HCT116 (cell line): ENCODE measurements at regions not wholly inside any gene's neighbourhood (a gene's known extent, or its start where the extent isn't known, plus 50 kb on each side); places are given as distances from the start of the nearest gene placed in this dataset.
"Not testable (repeated sequence)": the region's sequence is repeated elsewhere in the genome, so short reads cannot be mapped to it uniquely, and the experiment has no call there.

Experiments
- ATAC-seq: fragments of 200-7000 bp; cut with Tn5 transposase; 2 replicates; pipeline ENCODE4 v1.9.1; 2020; ENCODE audit warnings: mild to moderate bottlenecking, moderate library complexity
- BruUV-seq: library from RNA; stranded (reverse); fragments of 400-500 nt; replicated peaks from 2 replicates; lab custom pipeline; 2021; lab: Mats Ljungman, UMichigan
- CTCF ChIA-PET: fragments of 300-600 bp; sonication (Branson Sonifier 250); formaldehyde crosslinking; loops from one replicate; lab custom pipeline; 2021; ENCODE audit warnings: antibody characterized with exemption; lab: Charles Lee
- POLR2A ChIA-PET: fragments of 300-600, 350-600 bp; sonication (Branson Sonifier 250); formaldehyde crosslinking; loops from one replicate; lab custom pipeline; 2021; ENCODE audit warnings: antibody characterized with exemption; lab: Charles Lee
- RAD21 ChIA-PET, 2 experiments: fragments of 300-600 bp; sonication (Branson Sonifier 250); formaldehyde crosslinking; loops; one replicate each; lab custom pipeline; 2023; ENCODE audit warnings: low total read pairs in 2 of 2; ENCODE audit not compliant: uncharacterized antibody in 2 of 2, unreplicated experiment in 2 of 2, low non-redundant PET in 1 of 2; lab: Charles Lee
- DNase-seq: peaks from one replicate; pipeline ENCODE4 v3.0.0-alpha.2; 2010; ENCODE audit warnings: low read depth, low spot score
- H2AFZ ChIP-seq: fragments of 200-600 bp; shearing (Covaris generic), sonication (generic); 2 replicates; pipeline ENCODE4 v1.6.1; 2017; ENCODE audit warnings: low read depth, mixed run types, mixed read lengths, antibody characterized with exemption, low read length; ENCODE audit not compliant: poor library complexity, severe bottlenecking
- H3K27ac ChIP-seq: 2 replicates; pipeline ENCODE4 v1.5.1; 2012; ENCODE audit warnings: low read depth, low read length
- H3K27me3 ChIP-seq: fragments of 200-600 bp; sonication (generic); 2 replicates; pipeline ENCODE4 v1.6.1; 2016; ENCODE audit warnings: mixed run types, low read length, mixed read lengths; ENCODE audit not compliant: insufficient read depth
- H3K36me3 ChIP-seq, 2 experiments: fragments of 200-500 bp in 1 of 2; fragments of 200-600 bp in 1 of 2; sonication (Bioruptor generic) in 1 of 2; sonication (generic) in 1 of 2; 2 replicates each; pipeline versions ENCODE4 v1.5.1 to v1.6.1; 2014 to 2016; ENCODE audit warnings: low read length in 2 of 2, inconsistent platforms in 1 of 2, mixed read lengths in 1 of 2, mixed run types in 1 of 2; ENCODE audit not compliant: insufficient read depth in 2 of 2, control insufficient read depth in 1 of 2
- H3K4me1 ChIP-seq, 2 experiments: fragments of 200-600 bp in 1 of 2; sonication (generic) in 1 of 2; 2 replicates each; pipeline versions ENCODE4 v1.5.1 to v1.6.1; 2012 to 2017; ENCODE audit warnings: low read length in 2 of 2, inconsistent platforms in 1 of 2, mild to moderate bottlenecking in 1 of 2, mixed read lengths in 1 of 2, mixed run types in 1 of 2, moderate library complexity in 1 of 2; ENCODE audit not compliant: insufficient read depth in 2 of 2, control insufficient read depth in 1 of 2
- H3K4me2 ChIP-seq: fragments of 200-600 bp; sonication (generic); 2 replicates; pipeline ENCODE4 v1.6.1; 2017; ENCODE audit warnings: mixed run types, low read length, mixed read lengths
- H3K4me3 ChIP-seq, 2 experiments: fragments of 200-600 bp in 1 of 2; sonication (generic) in 1 of 2; replicated peaks in 1 of 2; 2 replicates each; pipeline ENCODE4 v1.5.1; 2011 to 2016; ENCODE audit warnings: low read length in 2 of 2, control low read depth in 1 of 2, low read depth in 1 of 2, mild to moderate bottlenecking in 1 of 2, mixed read lengths in 1 of 2, mixed run types in 1 of 2
- H3K79me2 ChIP-seq: fragments of 200-600 bp; sonication (generic); 2 replicates; pipeline ENCODE4 v1.6.1; 2017; ENCODE audit warnings: mild to moderate bottlenecking, mixed run types, low read length, moderate library complexity, mixed read lengths; ENCODE audit not compliant: insufficient read depth
- H3K9ac ChIP-seq: fragments of 200-600 bp; sonication (generic); 2 replicates; pipeline ENCODE4 v1.6.1; 2016; ENCODE audit warnings: low read length, mixed read lengths
- H3K9me2 ChIP-seq: fragments of 200-600 bp; sonication (generic), shearing (Covaris generic); 2 replicates; pipeline ENCODE4 v1.6.1; 2017; ENCODE audit warnings: mixed run types, mild to moderate bottlenecking, moderate library complexity; ENCODE audit not compliant: insufficient read depth
- H3K9me3 ChIP-seq, 2 experiments: fragments of 200-500 bp in 1 of 2; fragments of 200-600 bp in 1 of 2; sonication (Bioruptor generic) in 1 of 2; sonication (generic) in 1 of 2; 2 replicates each; pipeline ENCODE4 v1.6.1; 2014 to 2017; ENCODE audit warnings: low read length in 2 of 2, mixed read lengths in 2 of 2, inconsistent platforms in 1 of 2, low read depth in 1 of 2, mild to moderate bottlenecking in 1 of 2, mixed run types in 1 of 2, moderate library complexity in 1 of 2; ENCODE audit not compliant: control insufficient read depth in 1 of 2, insufficient read depth in 1 of 2
- H4K20me1 ChIP-seq: fragments of 200-600 bp; sonication (generic), shearing (Covaris generic); 2 replicates; pipeline ENCODE4 v1.6.1; 2017; ENCODE audit warnings: mixed run types, mild to moderate bottlenecking, moderate library complexity; ENCODE audit not compliant: insufficient read depth
- ATF3 ChIP-seq: IDR thresholded peaks from 2 replicates; pipeline ENCODE4 v1.6.1; 2012
- CEBPB ChIP-seq: IDR thresholded peaks from 2 replicates; pipeline ENCODE4 v1.6.1; 2012; ENCODE audit warnings: low read depth
- EGR1 ChIP-seq: IDR thresholded peaks from 2 replicates; pipeline ENCODE4 v1.6.1; 2012; ENCODE audit warnings: low read depth
- ELF1 ChIP-seq: IDR thresholded peaks from 2 replicates; pipeline ENCODE4 v1.6.1; 2012; ENCODE audit warnings: low read depth, borderline replicate concordance
- EZH2phosphoT487 ChIP-seq: fragments of 200-600 bp; IDR thresholded peaks from 2 replicates; pipeline ENCODE4 v1.6.1; 2018; ENCODE audit warnings: antibody characterized with exemption, borderline replicate concordance
- FOSL1 ChIP-seq: IDR thresholded peaks from 2 replicates; pipeline ENCODE4 v1.6.1; 2012; ENCODE audit warnings: low read depth
- JUND ChIP-seq: IDR thresholded peaks from 2 replicates; pipeline ENCODE4 v1.6.1; 2012
- RAD21 ChIP-seq: IDR thresholded peaks from 2 replicates; pipeline ENCODE4 v1.6.1; 2012; ENCODE audit warnings: low read depth, mild to moderate bottlenecking
- ZFX ChIP-seq: fragments of 450-650 bp; IDR thresholded peaks from 2 replicates; pipeline ENCODE4 v1.6.1; 2017
- ZNF274 ChIP-seq: fragments of 200-500 bp; sonication (Bioruptor generic); IDR thresholded peaks from 2 replicates; pipeline ENCODE4 v1.6.1; 2014; ENCODE audit warnings: mild to moderate bottlenecking, low read depth, low read length, inconsistent platforms
- intact Hi-C: fragments of 100-400 bp; cut with micrococcal nuclease; formaldehyde crosslinking; loops from 2 replicates; pipeline ENCODE4 v1.10.0; 2022

GRCh38 chr21:23936991-23937390 lies 1670.3 kb downstream of the MRPL39 start (continued):
- TF ChIP-seq ATF3 = no peak
- no peak for TF ChIP-seq RAD21
- no peak for TF ChIP-seq ZNF274

- peaks cover 13 to 28% of the 10 kb centered on the region in 2 experiments; a peak in 2 of 4 replicates for H3K9me3 ChIP-seq
- H2AFZ ChIP-seq = no peak overlapping the region
- ChIA-PET POLR2A (no interaction called here), RAD21 (no interaction called here), CTCF (no interaction called here)
- H3K4me2 ChIP-seq = no peak overlapping the region
- no peak for TF ChIP-seq JUND
- no peak for TF ChIP-seq EGR1
- TF ChIP-seq CEBPB = no peak
- TF ChIP-seq ELF1 = no peak
- no peak for TF ChIP-seq FOSL1
- no peak for TF ChIP-seq EZH2phosphoT487
- H3K27me3 ChIP-seq = no peaks in the 10 kb centered on the region
- intact Hi-C loops = no loop called here
- H3K4me1 ChIP-seq = no peaks in the 10 kb centered on the region
- DNase-seq = no peak
- H3K4me3 ChIP-seq = no peak overlapping the region
- H3K79me2 ChIP-seq = no peaks in the 10 kb centered on the region
- no peak overlapping the region for H3K27ac ChIP-seq
- no peak for ATAC-seq
- no peaks in the 10 kb centered on the region for H3K9me2 ChIP-seq
- H4K20me1 ChIP-seq = no peaks in the 10 kb centered on the region
- no peaks in the 10 kb centered on the region for H3K36me3 ChIP-seq
- no TSS peak for BruUV-seq
- H3K9ac ChIP-seq = no peak overlapping the region
Observed at GRCh38 chr21:23936224-23936623, 1671.1 kb downstream of the MRPL39 start.

- BruUV-seq = no TSS peak
- ChIA-PET POLR2A (no interaction called here), CTCF (no interaction called here), RAD21 (no interaction called here)
- DNase-seq (no peak), ATAC-seq (no peak)
- H3K9me3 ChIP-seq = peaks cover 4 to 15% of the 10 kb centered on the region in 2 experiments; a peak in 3 of 4 replicates
- no peaks in the 10 kb centered on the region for H3K27me3 ChIP-seq
- H3K79me2 ChIP-seq = no peaks in the 10 kb centered on the region
- H3K4me1 ChIP-seq = no peaks in the 10 kb centered on the region
- no peak overlapping the region for H3K4me3 ChIP-seq
- no peaks in the 10 kb centered on the region for H3K9me2 ChIP-seq
- H3K9ac ChIP-seq = no peak overlapping the region
- no peaks in the 10 kb centered on the region for H4K20me1 ChIP-seq
- H3K27ac ChIP-seq = no peak overlapping the region
- H2AFZ ChIP-seq = no peak overlapping the region
- TF ChIP-seq ZFX = no peak
- intact Hi-C loops = no loop called here
- no peaks in the 10 kb centered on the region for H3K36me3 ChIP-seq
- H3K4me2 ChIP-seq = no peak overlapping the region
Observed at GRCh38 chr21:23930565-23930964, 1676.7 kb downstream of the MRPL39 start.

GRCh38 chr21:23926430-23926829 lies 1680.9 kb downstream of the MRPL39 start:
- POLR2A ChIA-PET, RAD21 ChIA-PET, ATAC-seq: not testable (repeated sequence)

More at GRCh38 chr21:23926430-23926829, 1680.9 kb downstream of the MRPL39 start:
- H3K4me2 ChIP-seq, H3K9ac ChIP-seq, H3K79me2 ChIP-seq, H3K27ac ChIP-seq, H3K27me3 ChIP-seq, H3K4me1 ChIP-seq, H4K20me1 ChIP-seq, BruUV-seq, CTCF ChIA-PET, H3K36me3 ChIP-seq, H3K4me3 ChIP-seq, intact Hi-C loops, H2AFZ ChIP-seq, DNase-seq, H3K9me2 ChIP-seq: not testable (repeated sequence)
- peaks cover 10 to 16% of the 10 kb centered on the region in 2 experiments; a peak in 3 of 4 replicates for H3K9me3 ChIP-seq
